ENCODE measurements at regions not wholly inside any gene's neighbourhood (a gene's known extent, or its start where the extent isn't known, plus 50 kb on each side); places are given as distances from the start of the nearest gene placed in this dataset.
A peak's percentile ranks its signal among the peaks of the same experiment; 100 is the strongest.

DNA sequence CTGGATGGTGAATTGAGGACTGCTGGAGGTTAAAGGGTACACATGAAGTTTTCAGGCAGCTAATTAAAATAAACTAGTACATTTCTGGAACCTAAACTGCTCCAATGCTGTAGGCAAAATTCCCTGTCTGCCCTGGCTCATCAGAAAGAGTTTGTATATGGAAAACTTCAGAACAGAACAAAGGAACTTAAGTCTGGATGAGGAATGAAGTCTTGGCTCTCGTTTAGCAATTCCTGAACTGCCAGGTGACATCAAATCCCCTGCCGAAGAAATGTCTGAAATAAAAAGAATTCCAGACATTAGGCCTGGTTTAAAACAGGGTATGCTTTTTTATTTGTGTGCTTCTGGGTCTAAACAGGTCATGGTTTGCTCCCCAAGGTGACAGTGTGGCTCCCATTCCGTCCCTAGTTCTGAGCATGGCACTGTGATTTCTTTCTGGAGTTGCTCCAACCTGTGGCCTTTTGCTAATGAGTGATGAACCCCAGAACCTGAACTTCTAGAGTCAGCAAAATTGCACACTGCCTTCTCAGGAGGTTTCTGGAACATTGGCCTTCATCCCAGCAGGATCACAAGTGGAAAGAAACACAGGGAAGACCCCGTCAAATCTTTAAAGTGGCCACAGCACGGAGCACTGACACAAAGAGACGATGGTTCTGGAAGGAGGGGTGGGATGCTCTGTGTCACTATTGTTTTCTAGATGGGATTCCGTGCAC is 129.4 kb upstream of the NAA20 start:
- Histone ChIP-seq H3K4me1 (peaks cover 14% of the 10 kb centered on the region), H3K4me3 (no peak overlapping the region), H3K27me3 (no peaks in the 10 kb centered on the region), H3K27ac (peak overlapping the region; percentile 37 to 88), H3K36me3 (ENCODE audit: low read depth, missing control alignments) (no peaks in the 10 kb centered on the region), H3K9me3 (no peaks in the 10 kb centered on the region)
- no peak for DNase-seq
- 45 to 55% methylated on average over 7 of the region's 7 CpGs for WGBS, 2 donors
- TF ChIP-seq, protein P1, sequence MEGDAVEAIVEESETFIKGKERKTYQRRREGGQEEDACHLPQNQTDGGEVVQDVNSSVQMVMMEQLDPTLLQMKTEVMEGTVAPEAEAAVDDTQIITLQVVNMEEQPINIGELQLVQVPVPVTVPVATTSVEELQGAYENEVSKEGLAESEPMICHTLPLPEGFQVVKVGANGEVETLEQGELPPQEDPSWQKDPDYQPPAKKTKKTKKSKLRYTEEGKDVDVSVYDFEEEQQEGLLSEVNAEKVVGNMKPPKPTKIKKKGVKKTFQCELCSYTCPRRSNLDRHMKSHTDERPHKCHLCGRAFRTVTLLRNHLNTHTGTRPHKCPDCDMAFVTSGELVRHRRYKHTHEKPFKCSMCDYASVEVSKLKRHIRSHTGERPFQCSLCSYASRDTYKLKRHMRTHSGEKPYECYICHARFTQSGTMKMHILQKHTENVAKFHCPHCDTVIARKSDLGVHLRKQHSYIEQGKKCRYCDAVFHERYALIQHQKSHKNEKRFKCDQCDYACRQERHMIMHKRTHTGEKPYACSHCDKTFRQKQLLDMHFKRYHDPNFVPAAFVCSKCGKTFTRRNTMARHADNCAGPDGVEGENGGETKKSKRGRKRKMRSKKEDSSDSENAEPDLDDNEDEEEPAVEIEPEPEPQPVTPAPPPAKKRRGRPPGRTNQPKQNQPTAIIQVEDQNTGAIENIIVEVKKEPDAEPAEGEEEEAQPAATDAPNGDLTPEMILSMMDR (IDR thresholded peaks at IDR 0.05) = no peak
- TF ChIP-seq POLR2A (IDR thresholded peaks at IDR 0.05) = no peak
- intact Hi-C loops (cut with DNase I; ENCODE audit: low total_unique reads) = no loop called here

DNA sequence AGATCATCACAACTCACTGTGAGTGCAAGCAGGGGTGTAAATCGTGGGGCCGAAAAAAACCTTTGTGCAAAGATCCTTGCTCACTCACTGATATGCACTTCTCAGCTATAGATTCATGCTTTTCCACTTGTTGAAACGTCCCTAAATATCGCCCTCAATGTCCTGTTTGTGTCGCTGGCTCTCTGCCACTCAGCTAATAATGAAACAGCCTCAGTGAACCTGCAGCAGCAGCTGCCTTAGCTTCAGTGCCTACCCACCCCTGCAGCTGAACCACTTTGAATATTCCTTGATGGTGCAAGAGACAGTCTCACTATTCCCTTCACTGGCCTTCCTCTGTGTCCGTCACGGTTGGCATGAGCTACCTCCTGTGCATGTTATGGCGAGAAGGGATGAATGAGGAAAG is 128.9 kb upstream of the NAA20 start:
- Histone ChIP-seq H3K27ac (peak overlapping the region in 1 of 2 donors; percentile 88), H3K9me3 (no peaks in the 10 kb centered on the region), H3K36me3 (ENCODE audit: low read depth, missing control alignments) (no peaks in the 10 kb centered on the region), H3K4me3 (no peak overlapping the region), H3K4me1 (peaks cover 14% of the 10 kb centered on the region), H3K27me3 (no peaks in the 10 kb centered on the region)
- intact Hi-C loops (cut with DNase I; ENCODE audit: low total_unique reads) = no loop called here
- TF ChIP-seq, protein P1 (IDR thresholded peaks at IDR 0.05) = no peak
- no peak for TF ChIP-seq POLR2A (IDR thresholded peaks at IDR 0.05)
- no peak for DNase-seq
- 66 to 70% methylated on average over 8 of the region's 8 CpGs for WGBS, 2 donors

GRCh38 chr20:19889011-19889953 is 127.9 kb upstream of the NAA20 start:
- Histone ChIP-seq H3K27me3 (no peaks in the 10 kb centered on the region), H3K36me3 (ENCODE audit: low read depth, missing control alignments) (no peaks in the 10 kb centered on the region), H3K4me3 (no peak overlapping the region), H3K9me3 (no peaks in the 10 kb centered on the region), H3K27ac (peak overlapping the region; percentile 66 to 88), H3K4me1 (peaks cover 14% of the 10 kb centered on the region)
- no peak for TF ChIP-seq POLR2A (IDR thresholded peaks at IDR 0.05)
- TF ChIP-seq, protein P1 (IDR thresholded peaks at IDR 0.05) = no peak
- DNase-seq = peak; percentile 38
- 37 to 47% methylated on average over 13 to 21 of the region's 21 CpGs for WGBS, 2 donors
- intact Hi-C loops (cut with DNase I; ENCODE audit: low total_unique reads) = no loop called here

DNA sequence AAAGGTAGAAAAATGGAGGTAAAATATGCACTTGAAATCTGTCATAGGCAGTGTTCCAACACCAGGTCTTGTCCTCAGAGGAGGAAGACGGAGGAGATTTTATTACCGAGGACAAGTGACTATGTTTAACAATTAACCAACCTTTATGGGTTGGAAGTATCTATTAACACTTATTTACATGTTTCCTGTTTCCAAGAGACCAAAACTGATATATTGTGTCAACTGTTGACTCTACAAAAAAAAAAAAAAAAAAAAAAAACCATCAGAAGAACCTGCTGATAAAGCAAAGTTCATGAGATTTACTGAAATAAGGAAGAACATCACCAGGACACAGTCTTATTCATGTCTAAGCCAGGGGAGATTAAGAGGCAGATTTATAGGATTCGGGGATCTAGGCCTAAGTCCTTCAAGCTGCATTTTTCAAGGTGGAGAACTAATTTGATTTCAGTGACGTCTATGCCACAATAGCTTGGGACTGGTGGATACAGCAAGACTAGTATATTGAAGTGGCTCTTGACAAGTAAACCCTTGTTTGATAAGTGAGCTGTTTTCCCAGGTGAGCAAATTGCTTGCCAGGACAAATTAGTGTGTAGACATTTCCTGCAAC is 126.6 kb upstream of the NAA20 start:
- H3K9me3 ChIP-seq = no peaks in the 10 kb centered on the region
- DNase-seq = no peak
- intact Hi-C loops (cut with DNase I; ENCODE audit: low total_unique reads) = no loop called here
- no peak overlapping the region for H3K4me3 ChIP-seq
- H3K36me3 ChIP-seq (ENCODE audit: low read depth, missing control alignments) = no peaks in the 10 kb centered on the region
- peaks cover 14% of the 10 kb centered on the region for H3K4me1 ChIP-seq
- WGBS, 2 donors = 74 to 86% methylated on average over 4 of the region's 4 CpGs
- H3K27me3 ChIP-seq = no peaks in the 10 kb centered on the region
- TF ChIP-seq, protein P1 (IDR thresholded peaks at IDR 0.05) = no peak
- no peak for TF ChIP-seq POLR2A (IDR thresholded peaks at IDR 0.05)
- peak overlapping the region in 1 of 2 donors; percentile 88 for H3K27ac ChIP-seq

Measured in testis (tissue), 2 donors.